ENCODE measurements at regions not wholly inside any gene's neighbourhood (a gene's known extent, or its start where the extent isn't known, plus 50 kb on each side); places are given as distances from the start of the nearest gene placed in this dataset.

DNA sequence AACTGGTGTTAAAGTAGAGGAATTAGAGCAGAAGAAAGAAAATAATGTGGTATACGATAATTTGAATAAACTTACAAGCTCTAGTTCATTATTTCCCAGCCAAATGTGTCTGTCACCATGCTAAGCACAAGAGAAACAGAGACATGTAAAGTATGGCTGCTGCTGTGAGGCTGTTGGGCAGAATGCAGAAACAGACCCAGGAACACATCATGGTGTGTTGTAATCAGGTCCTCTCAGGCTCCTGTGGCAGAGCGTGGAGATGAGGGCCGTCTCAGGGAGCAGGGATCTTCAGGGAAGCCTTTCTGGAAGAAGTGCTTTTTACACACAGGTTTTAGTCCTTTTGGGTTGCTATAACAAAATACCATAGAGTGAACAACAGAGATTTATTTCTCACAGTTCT lies 710.7 kb upstream of the SGCG start:
- 90 to 100% methylated on average over 1 to 3 of the region's 3 CpGs for WGBS, 2 experiments (ENCODE audit: extremely low coverage in 1 of 2, insufficient coverage in 1 of 2, insufficient read length in 1 of 2, insufficient replicate concordance in 2 of 2, low coverage in 1 of 2, low lambda C conversion rate in 2 of 2, missing lambda C conversion rate in 1 of 2)
- Histone ChIP-seq H3K4me2 (ENCODE audit: insufficient read depth in 1 of 2, low read depth in 2 of 2, low read length in 2 of 2) (no peak overlapping the region), H3K36me3 (ENCODE audit: control insufficient read depth in 2 of 4, insufficient read depth in 4 of 4, low read length in 3 of 4) (no peaks in the 10 kb centered on the region), H2BK12ac (ENCODE audit: low read depth, low read length) (no peak overlapping the region), H3K56ac (replicated peaks; ENCODE audit: insufficient read length, low read depth, low read length) (no peak overlapping the region), H2BK15ac (ENCODE audit: low read length) (no peak overlapping the region), H4K20me1 (replicated peaks in 1 of 2; ENCODE audit: control insufficient read depth in 1 of 2, insufficient read depth in 2 of 2, low read length in 2 of 2) (no peaks in the 10 kb centered on the region), H3K4ac (replicated peaks; ENCODE audit: insufficient read length, low read depth, low read length) (no peak overlapping the region), H3K79me2 (ENCODE audit: control insufficient read depth in 1 of 2, insufficient read depth in 2 of 2, low read length in 2 of 2) (no peaks in the 10 kb centered on the region), H2BK20ac (ENCODE audit: low read length) (no peak overlapping the region), H2AK5ac (ENCODE audit: low read depth, low read length) (no peak overlapping the region), H3K79me1 (ENCODE audit: low read depth, low read length) (no peaks in the 10 kb centered on the region), H2BK120ac (replicated peaks; ENCODE audit: low read depth, low read length) (no peak overlapping the region), H4K91ac (replicated peaks; ENCODE audit: insufficient read length, low read length) (no peak overlapping the region), H3K27ac (ENCODE audit: low read depth, low read length) (no peak overlapping the region), H3K14ac (ENCODE audit: insufficient read length) (no peak overlapping the region), H3K9me3 (ENCODE audit: insufficient read depth in 2 of 2, low read depth in 1 of 2, low read length in 1 of 2) (no peaks in the 10 kb centered on the region), H3K23me2 (ENCODE audit: low read depth, low read length) (no peaks in the 10 kb centered on the region), H3K27me3 (replicated peaks in 1 of 4; ENCODE audit: control insufficient read depth in 3 of 4, extremely low read depth in 1 of 4, insufficient read depth in 3 of 4, low read length in 3 of 4) (no peaks in the 10 kb centered on the region), H2BK5ac (ENCODE audit: low read depth, low read length) (no peak overlapping the region), H3K23ac (ENCODE audit: insufficient read length) (no peak overlapping the region), H3K4me3 (ENCODE audit: extremely low read depth in 1 of 4, insufficient read depth in 2 of 4, low read depth in 3 of 4, low read length in 4 of 4) (no peak overlapping the region), H4K8ac (ENCODE audit: extremely low read depth, insufficient read depth, low read length) (no peak overlapping the region), H3K9ac (replicated peaks in 1 of 4; ENCODE audit: extremely low read depth in 1 of 4, low read depth in 3 of 4, low read length in 3 of 4) (no peak overlapping the region), H2AFZ (ENCODE audit: low read length) (no peak overlapping the region), H3K18ac (ENCODE audit: extremely low read depth, low read length) (no peak overlapping the region), H4K5ac (ENCODE audit: insufficient read length, low read depth, low read length) (no peak overlapping the region), H3K4me1 (replicated peaks in 1 of 4; ENCODE audit: control insufficient read depth in 3 of 4, insufficient read depth in 4 of 4, low read length in 3 of 4) (no peaks in the 10 kb centered on the region)
- FAIRE-seq (no peak), DNase-seq (ENCODE audit: low read depth in 1 of 2, low spot score in 2 of 2) (no peak)
- CTCF ChIA-PET (ENCODE audit: partially characterized antibody), result no interaction called here
- POLR2A ChIA-PET (ENCODE audit: partially characterized antibody), result no interaction called here
- TF ChIP-seq POU5F1 (IDR thresholded peaks at IDR 0.05; ENCODE audit: low read depth, low read length) (no peak), TBP (IDR thresholded peaks at IDR 0.05; ENCODE audit: low read depth, low read length) (no peak), GTF2F1 (IDR thresholded peaks at IDR 0.05; ENCODE audit: borderline replicate concordance, low read depth, low read length) (no peak), SUZ12 (IDR thresholded peaks at IDR 0.05; ENCODE audit: low read length) (no peak), RAD21 (IDR thresholded peaks at IDR 0.05 in 1 of 2, conservative IDR thresholded peaks at IDR 0.05 in 1 of 2; ENCODE audit: low read depth in 2 of 2, low read length in 2 of 2) (no peak), JUN (IDR thresholded peaks at IDR 0.05; ENCODE audit: low read depth, low read length) (no peak), CHD2 (IDR thresholded peaks at IDR 0.05; ENCODE audit: low read length) (no peak), RXRA (IDR thresholded peaks at IDR 0.05; ENCODE audit: insufficient read depth, low read depth, low read length) (no peak), KDM1A (IDR thresholded peaks at IDR 0.05; ENCODE audit: borderline replicate concordance, low read length) (no peak), YY1 (IDR thresholded peaks at IDR 0.05; ENCODE audit: low read depth, low read length) (no peak), CBX5 (IDR thresholded peaks at IDR 0.05; ENCODE audit: low read depth, low read length) (no peak)
- TF ChIP-seq, protein P1, sequence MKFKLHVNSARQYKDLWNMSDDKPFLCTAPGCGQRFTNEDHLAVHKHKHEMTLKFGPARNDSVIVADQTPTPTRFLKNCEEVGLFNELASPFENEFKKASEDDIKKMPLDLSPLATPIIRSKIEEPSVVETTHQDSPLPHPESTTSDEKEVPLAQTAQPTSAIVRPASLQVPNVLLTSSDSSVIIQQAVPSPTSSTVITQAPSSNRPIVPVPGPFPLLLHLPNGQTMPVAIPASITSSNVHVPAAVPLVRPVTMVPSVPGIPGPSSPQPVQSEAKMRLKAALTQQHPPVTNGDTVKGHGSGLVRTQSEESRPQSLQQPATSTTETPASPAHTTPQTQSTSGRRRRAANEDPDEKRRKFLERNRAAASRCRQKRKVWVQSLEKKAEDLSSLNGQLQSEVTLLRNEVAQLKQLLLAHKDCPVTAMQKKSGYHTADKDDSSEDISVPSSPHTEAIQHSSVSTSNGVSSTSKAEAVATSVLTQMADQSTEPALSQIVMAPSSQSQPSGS (IDR thresholded peaks at IDR 0.05; ENCODE audit: low read length), result no peak
- TF ChIP-seq, protein P2, sequence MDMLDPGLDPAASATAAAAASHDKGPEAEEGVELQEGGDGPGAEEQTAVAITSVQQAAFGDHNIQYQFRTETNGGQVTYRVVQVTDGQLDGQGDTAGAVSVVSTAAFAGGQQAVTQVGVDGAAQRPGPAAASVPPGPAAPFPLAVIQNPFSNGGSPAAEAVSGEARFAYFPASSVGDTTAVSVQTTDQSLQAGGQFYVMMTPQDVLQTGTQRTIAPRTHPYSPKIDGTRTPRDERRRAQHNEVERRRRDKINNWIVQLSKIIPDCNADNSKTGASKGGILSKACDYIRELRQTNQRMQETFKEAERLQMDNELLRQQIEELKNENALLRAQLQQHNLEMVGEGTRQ (IDR thresholded peaks at IDR 0.05; ENCODE audit: low read length), result no peak
